ENCODE measurements at regions not wholly inside any gene's neighbourhood (a gene's known extent, or its start where the extent isn't known, plus 50 kb on each side); places are given as distances from the start of the nearest gene placed in this dataset.

DNA sequence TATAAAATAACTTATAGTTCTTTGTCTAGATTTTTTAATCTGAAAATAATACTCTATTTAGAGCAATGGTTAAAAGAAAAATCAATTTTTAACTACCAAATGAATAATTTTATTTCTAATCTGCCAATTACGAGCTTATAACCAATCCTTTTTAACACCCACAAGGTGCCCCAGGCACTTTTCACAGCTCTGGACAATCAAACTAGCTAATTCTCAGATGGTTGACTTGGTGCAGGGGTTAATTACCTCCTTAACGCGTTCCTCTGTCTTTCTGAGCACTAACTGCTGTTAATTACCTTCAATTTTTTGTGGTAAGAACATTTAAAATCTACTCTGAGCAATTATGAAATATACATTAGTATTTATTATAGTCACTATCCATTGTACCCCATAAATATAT is 109.6 kb upstream of the PJA2 start:
- TF ChIP-seq, protein P1, sequence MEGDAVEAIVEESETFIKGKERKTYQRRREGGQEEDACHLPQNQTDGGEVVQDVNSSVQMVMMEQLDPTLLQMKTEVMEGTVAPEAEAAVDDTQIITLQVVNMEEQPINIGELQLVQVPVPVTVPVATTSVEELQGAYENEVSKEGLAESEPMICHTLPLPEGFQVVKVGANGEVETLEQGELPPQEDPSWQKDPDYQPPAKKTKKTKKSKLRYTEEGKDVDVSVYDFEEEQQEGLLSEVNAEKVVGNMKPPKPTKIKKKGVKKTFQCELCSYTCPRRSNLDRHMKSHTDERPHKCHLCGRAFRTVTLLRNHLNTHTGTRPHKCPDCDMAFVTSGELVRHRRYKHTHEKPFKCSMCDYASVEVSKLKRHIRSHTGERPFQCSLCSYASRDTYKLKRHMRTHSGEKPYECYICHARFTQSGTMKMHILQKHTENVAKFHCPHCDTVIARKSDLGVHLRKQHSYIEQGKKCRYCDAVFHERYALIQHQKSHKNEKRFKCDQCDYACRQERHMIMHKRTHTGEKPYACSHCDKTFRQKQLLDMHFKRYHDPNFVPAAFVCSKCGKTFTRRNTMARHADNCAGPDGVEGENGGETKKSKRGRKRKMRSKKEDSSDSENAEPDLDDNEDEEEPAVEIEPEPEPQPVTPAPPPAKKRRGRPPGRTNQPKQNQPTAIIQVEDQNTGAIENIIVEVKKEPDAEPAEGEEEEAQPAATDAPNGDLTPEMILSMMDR (IDR thresholded peaks at IDR 0.05), result no peak
- no peak for TF ChIP-seq POLR2AphosphoS5 (IDR thresholded peaks at IDR 0.05)
- TF ChIP-seq POLR2A (IDR thresholded peaks at IDR 0.05), result no peak
- TF ChIP-seq EP300 (IDR thresholded peaks at IDR 0.05; ENCODE audit: low read depth), result no peak
